H1 (cell line): ENCODE measurements at regions not wholly inside any gene's neighbourhood (a gene's known extent, or its start where the extent isn't known, plus 50 kb on each side); places are given as distances from the start of the nearest gene placed in this dataset.

Experiments used
- HDAC2 ChIP-seq, 2 experiments: fragments of 300-600 bp in 1 of 2; sonication (generic) in 1 of 2; IDR thresholded peaks; 2 replicates each; pipeline ENCODE4 v1.6.1; 2011 to 2012; ENCODE audit warnings: low read depth in 2 of 2, low read length in 2 of 2, mild to moderate bottlenecking in 2 of 2, moderate library complexity in 2 of 2, borderline replicate concordance in 1 of 2, inconsistent platforms in 1 of 2
- KDM5A ChIP-seq: fragments of 200-600 bp; IDR thresholded peaks from 2 replicates; pipeline ENCODE4 v1.7.1; 2012; ENCODE audit warnings: mild to moderate bottlenecking, low read length, inconsistent platforms, mixed read lengths
- PHF8 ChIP-seq: fragments of 200-600 bp; sonication (generic); conservative IDR thresholded peaks from 2 replicates; pipeline ENCODE4 v1.7.1; 2012; ENCODE audit warnings: low read depth, mild to moderate bottlenecking, inconsistent platforms, low read length, moderate library complexity

DNA sequence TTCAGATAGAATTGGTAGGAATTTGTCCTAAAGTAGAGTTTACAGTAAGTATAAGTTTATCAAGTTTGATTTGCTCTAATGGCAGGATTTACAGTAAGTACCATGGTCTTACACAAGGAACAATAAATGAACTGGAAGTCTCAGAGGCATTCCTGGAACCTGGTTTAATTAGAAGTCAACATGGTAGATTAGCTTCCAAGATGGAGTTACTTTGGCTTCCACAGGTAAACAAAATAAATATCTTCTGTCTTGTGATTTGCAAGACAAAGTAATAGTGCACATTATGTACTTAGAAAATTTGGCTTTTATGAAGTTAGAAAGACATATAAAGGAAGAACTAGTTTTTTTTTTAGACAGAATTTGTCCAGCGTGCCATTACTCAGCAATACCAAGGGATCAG, 190.7 kb downstream of the GLUD2 start (continued):
- TF ChIP-seq PHF8 = no peak
- no peak for TF ChIP-seq KDM5A
- TF ChIP-seq HDAC2 (IDR thresholded peaks at IDR 0.05; ENCODE audit: borderline replicate concordance in 1 of 2, low read depth in 2 of 2, low read length in 2 of 2) = no peak
- TF ChIP-seq, all 59 proteins: peak for 0
